CD14-positive monocyte (primary cell): ENCODE measurements at regions not wholly inside any gene's neighbourhood (a gene's known extent, or its start where the extent isn't known, plus 50 kb on each side); places are given as distances from the start of the nearest gene placed in this dataset.

ENCODE experiments used
- DNase-seq, 3 donors: peaks; one replicate each; pipeline ENCODE4 v3.0.0-alpha.2; 2011 to 2022
- H2AFZ ChIP-seq: 2 replicates; pipeline ENCODE4 v1.6.0; 2012; ENCODE audit warnings: mild to moderate bottlenecking, low read depth, low read length, inconsistent platforms; ENCODE audit not compliant: insufficient read depth, poor library complexity, severe bottlenecking
- H3K27ac ChIP-seq, 2 donors: 1 replicate in 1 of 2; 2 replicates in 1 of 2; pipeline ENCODE4 v1.5.1; 2012 to 2013; ENCODE audit warnings: low read length in 2 of 2, control low read depth in 1 of 2, inconsistent platforms in 1 of 2, low read depth in 1 of 2, mild to moderate bottlenecking in 1 of 2
- H3K27me3 ChIP-seq, 2 donors: one replicate each; pipeline versions ENCODE4 v1.6.0 to v1.6.1; 2011 to 2013; ENCODE audit warnings: low read length in 2 of 2; ENCODE audit not compliant: control insufficient read depth in 2 of 2, insufficient read depth in 2 of 2
- H3K36me3 ChIP-seq, 2 donors: replicated peaks in 1 of 2; 1 replicate in 1 of 2; 2 replicates in 1 of 2; pipeline versions ENCODE4 v1.5.1 to v1.6.1; 2012 to 2013; ENCODE audit warnings: low read length in 2 of 2, control low read depth in 1 of 2, inconsistent platforms in 1 of 2, mild to moderate bottlenecking in 1 of 2; ENCODE audit not compliant: insufficient read depth in 2 of 2, control insufficient read depth in 1 of 2
- H3K4me1 ChIP-seq, 2 donors: 1 replicate in 1 of 2; 2 replicates in 1 of 2; pipeline versions ENCODE4 v1.5.1 to v1.6.1; 2012 to 2013; ENCODE audit warnings: low read length in 2 of 2, control low read depth in 1 of 2, inconsistent platforms in 1 of 2, mild to moderate bottlenecking in 1 of 2, moderate library complexity in 1 of 2; ENCODE audit not compliant: insufficient read depth in 2 of 2, control insufficient read depth in 1 of 2
- H3K4me2 ChIP-seq: replicated peaks from 2 replicates; pipeline ENCODE3; 2012; ENCODE audit warnings: low read length, moderate library complexity, mild to moderate bottlenecking; ENCODE audit not compliant: poor library complexity, severe bottlenecking; ENCODE audit errors: extremely low read depth
- H3K4me3 ChIP-seq, 3 experiments: fragments of 200-600 bp in 1 of 3; sonication (generic) in 1 of 3; replicated peaks in 1 of 3; 1 replicate in 2 of 3; 2 replicates in 1 of 3; pipeline ENCODE4 v1.5.1; 2011 to 2013; ENCODE audit warnings: low read length in 3 of 3, mild to moderate bottlenecking in 3 of 3, control low read depth in 2 of 3, low read depth in 2 of 3, inconsistent platforms in 1 of 3, moderate library complexity in 1 of 3
- H3K79me2 ChIP-seq: 2 replicates; pipeline ENCODE4 v1.6.0; 2012; ENCODE audit warnings: mild to moderate bottlenecking, control low read depth, inconsistent platforms, low read length, moderate library complexity; ENCODE audit not compliant: insufficient read depth
- H3K9ac ChIP-seq: 2 replicates; pipeline ENCODE4 v1.6.0; 2017; ENCODE audit warnings: low read length, mild to moderate bottlenecking; ENCODE audit not compliant: insufficient read depth, poor library complexity, severe bottlenecking
- H3K9me3 ChIP-seq, 2 donors: replicated peaks in 1 of 2; 1 replicate in 1 of 2; 2 replicates in 1 of 2; pipeline versions ENCODE4 v1.5.1 to v1.6.1; 2012 to 2013; ENCODE audit warnings: low read length in 2 of 2, control low read depth in 1 of 2; ENCODE audit not compliant: control insufficient read depth in 1 of 2, insufficient read depth in 1 of 2
- H4K20me1 ChIP-seq: 2 replicates; pipeline ENCODE4 v1.6.0; 2012; ENCODE audit warnings: mild to moderate bottlenecking, low read length, control low read depth, moderate library complexity; ENCODE audit not compliant: insufficient read depth
- H3K27ac Mint-ChIP-seq, 7 donors: one replicate each; pipeline ENCODE4 v1.8.0; 2020; ENCODE audit warnings: mild to moderate bottlenecking in 7 of 7, mixed read lengths in 7 of 7, moderate library complexity in 6 of 7, inconsistent platforms in 2 of 7
- H3K27me3 Mint-ChIP-seq, 3 donors: one replicate each; pipeline ENCODE4 v1.8.0; 2021 to 2022; ENCODE audit warnings: low read depth in 3 of 3, mild to moderate bottlenecking in 3 of 3, mixed read lengths in 3 of 3, moderate library complexity in 3 of 3, inconsistent platforms in 1 of 3
- H3K36me3 Mint-ChIP-seq, 2 donors: one replicate each; pipeline ENCODE4 v1.8.0; 2020; ENCODE audit warnings: mixed read lengths in 2 of 2, inconsistent platforms in 1 of 2, mild to moderate bottlenecking in 1 of 2
- H3K4me1 Mint-ChIP-seq: one replicate; pipeline ENCODE4 v1.8.0; 2020; ENCODE audit warnings: mild to moderate bottlenecking, mixed read lengths
- H3K4me3 Mint-ChIP-seq, 2 donors: one replicate each; pipeline ENCODE4 v1.8.0; 2020; ENCODE audit warnings: mild to moderate bottlenecking in 2 of 2, mixed read lengths in 2 of 2, moderate library complexity in 1 of 2
- H3K9me3 Mint-ChIP-seq, 7 donors: one replicate each; pipeline ENCODE4 v1.8.0; 2020 to 2022; ENCODE audit warnings: mixed read lengths in 7 of 7, mild to moderate bottlenecking in 6 of 7, moderate library complexity in 6 of 7, inconsistent platforms in 2 of 7
- WGBS: methylation state at CpG from one replicate; pipeline ENCODE4 v1.1.5; 2013; ENCODE audit warnings: missing lambda C conversion rate; ENCODE audit not compliant: insufficient coverage; 5-methylcytosine and 5-hydroxymethylcytosine counted together
- intact Hi-C, 2 donors: fragments of 100-400 bp; cut with micrococcal nuclease; formaldehyde crosslinking; loops; one replicate each; pipeline versions ENCODE4 v1.15.0 to v1.15.1; 2023
- TF ChIP-seq, protein P1 (sequence below): fragments of 200-600 bp; IDR thresholded peaks from one replicate; pipeline ENCODE4 v1.8.0; 2022; ENCODE audit warnings: antibody characterized with exemption, mild to moderate bottlenecking

DNA sequence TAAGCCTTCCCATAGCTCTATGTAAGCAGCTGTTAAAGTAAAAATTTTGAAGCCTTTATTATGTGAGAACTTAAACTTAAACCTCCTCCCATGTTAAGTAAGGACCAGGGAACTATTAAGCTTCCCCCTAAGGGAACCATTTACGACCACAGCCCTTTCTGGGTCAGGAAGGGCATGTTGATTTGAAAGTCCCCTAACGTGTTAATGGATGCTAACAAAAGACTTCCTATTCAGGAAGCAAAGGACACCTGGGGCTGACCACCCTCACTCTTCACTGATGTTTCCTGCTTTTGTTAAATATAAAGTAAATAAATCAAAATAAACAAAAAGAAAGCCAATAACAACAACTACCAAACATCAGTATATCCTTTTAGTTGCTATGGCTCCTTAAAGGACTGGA is 170.6 kb upstream of the RFX3 start:
- no peak overlapping the region for H3K27ac Mint-ChIP-seq
- no peaks in the 10 kb centered on the region for H4K20me1 ChIP-seq
- H3K4me3 ChIP-seq = no peak overlapping the region
- intact Hi-C loops = no loop called here
- H2AFZ ChIP-seq = no peak overlapping the region
- H3K4me3 Mint-ChIP-seq = no peak overlapping the region
- H3K36me3 Mint-ChIP-seq = no peaks in the 10 kb centered on the region
- WGBS = no CpG with 5 or more reads among the region's 2 CpGs
- no peaks in the 10 kb centered on the region for H3K79me2 ChIP-seq
- H3K4me1 Mint-ChIP-seq = no peaks in the 10 kb centered on the region
- TF ChIP-seq, protein P1, sequence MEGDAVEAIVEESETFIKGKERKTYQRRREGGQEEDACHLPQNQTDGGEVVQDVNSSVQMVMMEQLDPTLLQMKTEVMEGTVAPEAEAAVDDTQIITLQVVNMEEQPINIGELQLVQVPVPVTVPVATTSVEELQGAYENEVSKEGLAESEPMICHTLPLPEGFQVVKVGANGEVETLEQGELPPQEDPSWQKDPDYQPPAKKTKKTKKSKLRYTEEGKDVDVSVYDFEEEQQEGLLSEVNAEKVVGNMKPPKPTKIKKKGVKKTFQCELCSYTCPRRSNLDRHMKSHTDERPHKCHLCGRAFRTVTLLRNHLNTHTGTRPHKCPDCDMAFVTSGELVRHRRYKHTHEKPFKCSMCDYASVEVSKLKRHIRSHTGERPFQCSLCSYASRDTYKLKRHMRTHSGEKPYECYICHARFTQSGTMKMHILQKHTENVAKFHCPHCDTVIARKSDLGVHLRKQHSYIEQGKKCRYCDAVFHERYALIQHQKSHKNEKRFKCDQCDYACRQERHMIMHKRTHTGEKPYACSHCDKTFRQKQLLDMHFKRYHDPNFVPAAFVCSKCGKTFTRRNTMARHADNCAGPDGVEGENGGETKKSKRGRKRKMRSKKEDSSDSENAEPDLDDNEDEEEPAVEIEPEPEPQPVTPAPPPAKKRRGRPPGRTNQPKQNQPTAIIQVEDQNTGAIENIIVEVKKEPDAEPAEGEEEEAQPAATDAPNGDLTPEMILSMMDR = no peak
- H3K27ac ChIP-seq = no peak overlapping the region
- no peaks in the 10 kb centered on the region for H3K36me3 ChIP-seq
- no peak overlapping the region for H3K4me2 ChIP-seq
- peaks cover 0 to 1% (median 0%) of the 10 kb centered on the region in 3 donors for H3K27me3 Mint-ChIP-seq
- no peaks in the 10 kb centered on the region for H3K4me1 ChIP-seq
- peaks cover 0 to 12% (median 2%) of the 10 kb centered on the region in 7 donors for H3K9me3 Mint-ChIP-seq
- no peak overlapping the region for H3K9ac ChIP-seq
- no peak for DNase-seq
- H3K9me3 ChIP-seq = no peaks in the 10 kb centered on the region
- H3K27me3 ChIP-seq = no peaks in the 10 kb centered on the region

GRCh38 chr9:3692606-3693005 is 166.8 kb upstream of the RFX3 start:
- no peaks in the 10 kb centered on the region for H3K4me1 ChIP-seq
- H3K4me3 ChIP-seq = no peak overlapping the region
- TF ChIP-seq, protein P1 = no peak
- DNase-seq = no peak
- Mint-ChIP-seq H3K27me3 (peaks cover 1 to 2% (median 2%) of the 10 kb centered on the region in 3 donors), H3K27ac (peak overlapping the region in 1 of 7 donors; percentile 7), H3K4me1 (no peaks in the 10 kb centered on the region), H3K9me3 (peaks cover 0 to 12% (median 2%) of the 10 kb centered on the region in 7 donors), H3K4me3 (no peak overlapping the region), H3K36me3 (no peaks in the 10 kb centered on the region)
- H4K20me1 ChIP-seq = no peaks in the 10 kb centered on the region
- H3K9ac ChIP-seq = no peak overlapping the region
- no CpG with 5 or more reads among the region's 1 CpG for WGBS
- no peak overlapping the region for H2AFZ ChIP-seq
- no peak overlapping the region for H3K4me2 ChIP-seq
- intact Hi-C loops = no loop called here
- no peak overlapping the region for H3K27ac ChIP-seq
- H3K79me2 ChIP-seq = no peaks in the 10 kb centered on the region
- no peaks in the 10 kb centered on the region for H3K27me3 ChIP-seq
- H3K9me3 ChIP-seq = no peaks in the 10 kb centered on the region
- H3K36me3 ChIP-seq = no peaks in the 10 kb centered on the region
